Aorta (tissue), 5 donors: ENCODE measurements at regions not wholly inside any gene's neighbourhood (a gene's known extent, or its start where the extent isn't known, plus 50 kb on each side); places are given as distances from the start of the nearest gene placed in this dataset.

Experiments used
- ATAC-seq: fragments of 200-7000 bp; cut with Tn5 transposase; one replicate; pipeline ENCODE4 v1.9.1; 2022; ENCODE audit warnings: moderate library complexity; ENCODE audit not compliant: low FRiP score
- DNase-seq, 2 donors: peaks; one replicate each; pipeline ENCODE4 v3.0.0-alpha.2; 2020
- H3K27ac ChIP-seq, 2 donors: one replicate each; pipeline ENCODE4 v1.5.1; 2013; ENCODE audit warnings: low read length in 2 of 2, mild to moderate bottlenecking in 2 of 2, moderate library complexity in 2 of 2, control low read depth in 1 of 2, inconsistent platforms in 1 of 2, low read depth in 1 of 2
- H3K27me3 ChIP-seq, 2 donors: one replicate each; pipeline ENCODE4 v1.6.1; 2013; ENCODE audit warnings: control low read depth in 1 of 2, low read length in 1 of 2, mild to moderate bottlenecking in 1 of 2, moderate library complexity in 1 of 2; ENCODE audit not compliant: insufficient read depth in 2 of 2, control insufficient read depth in 1 of 2
- H3K36me3 ChIP-seq, 2 donors: one replicate each; pipeline ENCODE4 v1.6.1; 2013; ENCODE audit warnings: control low read depth in 1 of 2, low read length in 1 of 2, mild to moderate bottlenecking in 1 of 2; ENCODE audit not compliant: insufficient read depth in 2 of 2, control insufficient read depth in 1 of 2
- H3K4me1 ChIP-seq, 2 donors: one replicate each; pipeline ENCODE4 v1.6.1; 2013; ENCODE audit warnings: low read length in 2 of 2, control low read depth in 1 of 2, mild to moderate bottlenecking in 1 of 2, moderate library complexity in 1 of 2; ENCODE audit not compliant: insufficient read depth in 2 of 2, control insufficient read depth in 1 of 2
- H3K4me3 ChIP-seq, 2 donors: one replicate each; pipeline ENCODE4 v1.5.1; 2013; ENCODE audit warnings: low read length in 2 of 2, control low read depth in 1 of 2, mild to moderate bottlenecking in 1 of 2
- H3K9me3 ChIP-seq: one replicate; pipeline ENCODE4 v1.6.1; 2013; ENCODE audit warnings: mild to moderate bottlenecking, low read length; ENCODE audit not compliant: control insufficient read depth
- WGBS, 2 donors: extraction: QIAGEN DNeasy Blood & Tissue Kit; methylation state at CpG; one replicate each; pipeline ENCODE4 v1.1.7; 2013; 5-methylcytosine and 5-hydroxymethylcytosine counted together
- intact Hi-C, 2 donors: fragments of 100-400 bp; cut with DNase I; formaldehyde crosslinking; loops; one replicate each; pipeline versions ENCODE4 v1.14.2 to v1.15.0; 2022
- donor health status: healthy with polysubstance abuse.
- donor health status: Bipolar disorder and iron deficiency.
- donor health status: DM: no; HTN: no; CAD: no.
- donor health status: DM: no; HTN: no; CAD: no.
- donor health status: DM: yes; HTN: yes; CAD: no.

DNA sequence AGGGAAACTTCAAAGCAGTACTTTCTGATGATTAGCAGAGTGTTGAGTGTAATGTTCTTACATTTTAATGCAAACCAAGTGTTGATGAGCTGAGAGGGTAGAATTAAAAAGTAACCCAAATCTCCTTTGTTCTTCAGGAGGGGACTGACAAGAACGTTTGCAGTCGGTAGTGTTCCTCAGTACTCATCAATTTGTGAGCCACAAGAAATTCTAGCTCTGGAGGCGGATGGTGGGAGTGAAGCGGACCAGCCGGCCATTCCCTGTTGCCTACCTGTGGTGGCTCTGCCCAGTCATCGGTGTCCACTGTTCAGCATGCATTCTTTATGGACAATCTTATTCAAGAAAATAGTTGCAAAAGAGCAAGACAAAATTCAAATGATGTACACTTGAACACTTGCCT lies 438.6 kb upstream of the POU3F3 start:
- no peak for ATAC-seq

DNA sequence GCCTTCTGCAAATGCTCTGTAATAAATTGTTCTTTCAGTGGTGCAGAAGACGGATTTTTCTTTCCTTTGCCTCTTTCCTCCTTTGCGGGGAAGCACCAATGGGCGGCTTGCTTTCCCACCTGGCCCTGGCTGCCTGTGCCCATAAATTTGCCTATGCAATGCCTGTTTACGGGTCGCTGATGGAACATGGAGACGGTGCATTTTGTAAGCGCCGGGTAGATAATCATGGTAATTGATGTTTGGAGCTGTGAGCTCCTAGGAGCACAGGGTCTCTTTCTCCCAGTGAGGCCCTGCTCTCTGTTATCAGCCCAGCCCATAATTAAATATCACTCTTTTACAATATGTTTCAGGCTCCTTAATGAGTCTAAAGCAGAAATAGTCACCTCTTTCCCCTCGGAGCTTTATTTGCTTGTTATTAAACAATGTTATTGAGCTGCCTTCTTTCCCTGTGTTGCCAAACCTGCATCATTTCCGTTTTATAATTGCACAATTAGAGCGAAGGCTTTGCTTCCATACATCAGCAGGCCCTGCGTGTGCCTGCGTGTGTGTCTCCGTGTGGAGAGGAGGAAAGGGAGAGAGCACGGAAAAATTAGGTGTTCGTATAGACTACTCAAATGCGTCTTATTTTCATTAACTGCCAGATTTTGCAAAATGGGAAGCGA lies 437.4 kb upstream of the POU3F3 start:
- Histone ChIP-seq H3K4me3 (no peak overlapping the region), H3K9me3 (no peaks in the 10 kb centered on the region), H3K27me3 (no peaks in the 10 kb centered on the region), H3K27ac (no peak overlapping the region), H3K36me3 (no peaks in the 10 kb centered on the region), H3K4me1 (no peaks in the 10 kb centered on the region)
- ATAC-seq (no peak), DNase-seq (no peak)
- intact Hi-C loops = no loop called here
- WGBS, 2 donors = 74 to 84% methylated on average over 18 of the region's 18 CpGs

More for the DNA sequence above, 438.6 kb upstream of the POU3F3 start:
- Histone ChIP-seq H3K27ac (no peak overlapping the region), H3K27me3 (no peaks in the 10 kb centered on the region), H3K9me3 (no peaks in the 10 kb centered on the region), H3K36me3 (no peaks in the 10 kb centered on the region), H3K4me3 (no peak overlapping the region), H3K4me1 (no peaks in the 10 kb centered on the region)
- WGBS, 2 donors = 58 to 74% methylated on average over 6 of the region's 6 CpGs
- intact Hi-C loops = no loop called here
- DNase-seq = no peak

DNA sequence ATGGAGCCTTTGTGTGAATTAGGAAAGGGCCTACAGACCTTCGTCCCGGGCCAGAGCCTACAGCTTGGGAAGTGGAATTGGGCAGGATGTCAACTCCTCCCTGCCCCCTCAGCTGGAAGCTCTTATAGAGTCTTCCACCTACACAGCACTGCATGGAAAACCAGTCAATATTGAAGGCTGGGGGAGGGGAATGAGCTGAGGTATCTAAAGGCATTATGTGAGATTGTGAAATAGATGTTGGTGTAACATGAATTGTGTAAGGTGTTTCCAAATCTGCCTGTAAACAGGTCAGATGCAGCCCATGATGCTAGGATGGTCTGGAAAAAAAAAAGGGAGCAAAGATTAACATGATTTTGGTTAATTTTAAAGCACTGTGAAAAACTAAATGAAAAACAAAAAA lies 433.5 kb upstream of the POU3F3 start:
- intact Hi-C loops = no loop called here
- no peak for ATAC-seq

DNA sequence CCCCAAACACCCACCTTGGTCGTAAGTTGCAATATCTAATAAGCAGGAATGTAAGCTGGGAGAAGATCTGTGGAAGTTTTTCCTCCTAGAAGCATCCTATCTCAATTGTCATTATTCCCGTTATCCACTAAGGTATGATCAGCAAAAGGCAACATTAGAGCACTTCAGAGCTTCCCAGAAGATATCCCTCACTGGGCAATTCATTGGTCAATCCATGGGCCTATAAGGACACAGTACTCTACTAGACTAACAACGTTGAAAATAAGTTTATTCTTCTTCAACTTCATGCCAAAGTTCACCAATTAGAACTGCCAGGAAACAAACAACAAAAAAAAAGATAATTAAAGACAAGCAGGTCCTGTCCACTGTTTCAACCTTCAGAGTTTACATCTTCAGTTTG lies 433.0 kb upstream of the POU3F3 start:
- DNase-seq (no peak), ATAC-seq (no peak)
- Histone ChIP-seq H3K4me3 (no peak overlapping the region), H3K27ac (no peak overlapping the region), H3K9me3 (no peaks in the 10 kb centered on the region), H3K27me3 (no peaks in the 10 kb centered on the region), H3K4me1 (no peaks in the 10 kb centered on the region), H3K36me3 (no peaks in the 10 kb centered on the region)
- WGBS, 2 donors = 88 to 91% methylated on average over 3 of the region's 3 CpGs
- intact Hi-C loops = no loop called here

More for the DNA sequence above, 433.5 kb upstream of the POU3F3 start:
- Histone ChIP-seq H3K36me3 (no peaks in the 10 kb centered on the region), H3K9me3 (no peaks in the 10 kb centered on the region), H3K4me1 (no peaks in the 10 kb centered on the region), H3K27ac (no peak overlapping the region), H3K27me3 (no peaks in the 10 kb centered on the region), H3K4me3 (no peak overlapping the region)
- no peak for DNase-seq
- WGBS, 2 donors = 79 to 84% methylated on average over 2 of the region's 2 CpGs

DNA sequence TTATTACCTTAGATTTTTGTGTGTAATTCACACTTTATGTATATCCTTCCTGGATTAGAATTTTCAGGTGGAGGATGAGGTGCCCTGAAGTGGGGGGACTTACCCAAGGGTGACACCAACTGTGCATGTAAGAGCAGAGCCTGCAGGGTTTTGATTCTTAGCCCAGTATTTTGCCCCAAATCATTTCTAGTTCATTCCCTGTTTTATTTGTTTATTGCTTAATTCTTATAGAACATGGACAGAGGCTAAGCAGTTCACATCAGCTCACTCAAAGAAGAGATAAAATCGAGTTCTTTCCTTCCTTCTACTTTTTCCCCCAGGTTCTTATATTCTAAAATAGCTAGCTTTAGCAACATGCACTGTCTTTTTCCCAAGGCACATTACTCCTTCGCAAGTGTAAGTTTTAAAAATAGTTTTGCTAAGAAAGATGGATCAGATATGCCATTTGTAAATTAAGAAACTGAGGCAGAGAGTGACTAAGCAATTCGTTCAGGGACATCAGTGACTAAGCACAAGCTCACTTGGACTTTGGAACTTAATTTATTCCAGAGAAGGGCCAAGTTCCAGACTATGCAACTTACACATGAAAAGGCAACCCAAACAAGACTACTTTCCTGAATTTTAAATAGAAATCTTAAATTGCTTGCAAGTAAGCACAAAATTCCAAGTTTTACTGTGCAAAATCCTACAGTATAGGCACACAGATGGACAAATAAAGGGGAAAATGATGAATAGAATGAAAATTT lies 427.9 kb upstream of the POU3F3 start:
- no peaks in the 10 kb centered on the region for H3K4me1 ChIP-seq
- H3K27me3 ChIP-seq = no peaks in the 10 kb centered on the region
- DNase-seq (no peak), ATAC-seq (no peak)
- H3K36me3 ChIP-seq = no peaks in the 10 kb centered on the region
- no peaks in the 10 kb centered on the region for H3K9me3 ChIP-seq
- 55 to 64% methylated on average over 3 of the region's 3 CpGs for WGBS, 2 donors
- H3K27ac ChIP-seq = no peak overlapping the region
- intact Hi-C loops = no loop called here
- H3K4me3 ChIP-seq = no peak overlapping the region

DNA sequence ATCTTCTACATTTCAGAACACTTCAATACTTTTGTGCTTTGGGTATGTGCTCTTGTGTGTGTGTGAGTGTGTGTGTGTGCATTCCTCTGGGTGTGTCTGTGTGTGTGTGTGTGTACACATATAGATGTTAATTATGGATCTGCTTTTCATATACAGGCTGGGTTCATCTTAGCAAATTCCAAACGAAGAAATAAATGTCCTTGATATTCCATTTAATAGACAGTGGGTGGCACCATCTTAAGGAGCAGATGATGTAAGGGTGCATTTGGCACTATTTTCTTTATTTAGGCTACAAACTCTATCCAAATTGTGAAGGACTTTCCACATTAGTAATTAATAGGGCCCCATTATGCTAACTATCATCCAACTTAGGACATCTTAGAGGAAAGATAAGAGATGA lies 425.8 kb upstream of the POU3F3 start:
- Histone ChIP-seq H3K4me1 (no peaks in the 10 kb centered on the region), H3K4me3 (no peak overlapping the region), H3K9me3 (no peaks in the 10 kb centered on the region), H3K27me3 (no peaks in the 10 kb centered on the region), H3K36me3 (no peaks in the 10 kb centered on the region), H3K27ac (no peak overlapping the region)
- intact Hi-C loops = no loop called here
- WGBS, 2 donors = 38 to 42% methylated on average over 1 of the region's 1 CpG
- DNase-seq = no peak
- no peak for ATAC-seq

DNA sequence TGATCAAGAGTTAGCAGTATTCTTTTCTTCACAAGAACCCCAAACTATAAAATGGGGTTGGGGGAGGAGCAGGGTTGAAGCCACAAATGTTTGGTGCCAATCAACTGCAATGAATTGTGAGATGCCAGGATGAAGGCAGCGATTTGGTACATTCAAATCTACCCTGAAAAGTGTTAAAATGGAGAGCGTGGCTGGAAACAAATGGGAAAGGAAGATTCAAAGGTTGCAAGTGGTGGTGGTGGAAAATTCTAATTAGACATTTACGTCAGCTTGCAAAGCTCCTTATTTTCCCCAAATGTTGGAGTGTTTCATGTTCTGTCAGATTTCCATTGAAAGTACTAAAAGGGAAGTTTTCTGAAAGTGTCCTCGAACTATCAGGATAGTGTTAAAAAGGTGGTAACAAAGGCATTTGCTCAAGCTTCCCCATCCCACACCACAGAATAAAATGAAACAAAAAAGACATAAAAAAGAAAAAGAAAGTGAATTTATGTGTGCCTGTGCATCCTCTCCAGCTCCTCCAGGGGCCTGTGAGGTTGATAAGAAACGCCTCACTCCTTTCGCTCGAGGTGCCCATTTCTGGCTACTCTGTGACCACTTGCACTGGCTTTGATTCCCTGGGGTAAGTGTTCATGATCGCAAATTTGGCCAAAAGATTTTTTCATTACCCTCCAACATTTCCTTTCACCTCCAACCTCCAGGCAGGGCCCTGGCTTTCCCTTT lies 424.1 kb upstream of the POU3F3 start:
- intact Hi-C loops = no loop called here
- no peak overlapping the region for H3K27ac ChIP-seq
- DNase-seq (no peak), ATAC-seq (no peak)
- H3K27me3 ChIP-seq = peaks cover 0 to 2% of the 10 kb centered on the region in 2 donors
- no peak overlapping the region for H3K4me3 ChIP-seq
- H3K36me3 ChIP-seq = no peaks in the 10 kb centered on the region
- no peaks in the 10 kb centered on the region for H3K4me1 ChIP-seq
- 91 to 93% methylated on average over 8 of the region's 8 CpGs for WGBS, 2 donors
- no peaks in the 10 kb centered on the region for H3K9me3 ChIP-seq

DNA sequence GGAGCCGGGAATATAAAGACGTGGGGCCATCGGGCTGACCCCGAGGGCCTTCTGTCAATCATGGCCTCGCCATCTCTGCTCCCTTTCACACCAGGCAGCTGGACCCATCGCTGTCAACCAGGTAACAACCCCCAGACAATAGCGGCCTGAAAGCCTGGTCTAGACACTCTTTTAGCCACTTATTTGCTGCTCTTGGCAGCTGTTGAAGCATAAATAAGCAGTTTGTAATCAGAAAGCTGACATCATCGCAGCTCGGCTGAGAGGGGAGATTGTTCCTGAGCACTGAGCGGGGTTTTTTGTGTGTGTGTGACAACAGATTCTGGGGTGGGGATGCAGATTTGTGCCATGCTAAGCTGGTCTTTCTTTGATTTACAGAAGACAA lies 423.6 kb upstream of the POU3F3 start:
- intact Hi-C loops = no loop called here
- ATAC-seq = no peak
- Histone ChIP-seq H3K27me3 (peaks cover 0 to 2% of the 10 kb centered on the region in 2 donors), H3K9me3 (no peaks in the 10 kb centered on the region), H3K4me1 (no peaks in the 10 kb centered on the region), H3K36me3 (no peaks in the 10 kb centered on the region), H3K4me3 (no peak overlapping the region), H3K27ac (no peak overlapping the region)
- WGBS, 2 donors = 64 to 71% methylated on average over 10 of the region's 10 CpGs
- DNase-seq = no peak
